Renal cortex interstitium (tissue), 11 donors: ENCODE measurements at regions not wholly inside any gene's neighbourhood (a gene's known extent, or its start where the extent isn't known, plus 50 kb on each side); places are given as distances from the start of the nearest gene placed in this dataset.

ENCODE experiments used
- DNase-seq, 11 donors: peaks; one replicate each; pipeline ENCODE4 v3.0.0-alpha.2; 2013; ENCODE audit warnings: low read depth in 9 of 11, low spot score in 4 of 11; ENCODE audit errors: extremely low read depth in 1 of 11

DNA sequence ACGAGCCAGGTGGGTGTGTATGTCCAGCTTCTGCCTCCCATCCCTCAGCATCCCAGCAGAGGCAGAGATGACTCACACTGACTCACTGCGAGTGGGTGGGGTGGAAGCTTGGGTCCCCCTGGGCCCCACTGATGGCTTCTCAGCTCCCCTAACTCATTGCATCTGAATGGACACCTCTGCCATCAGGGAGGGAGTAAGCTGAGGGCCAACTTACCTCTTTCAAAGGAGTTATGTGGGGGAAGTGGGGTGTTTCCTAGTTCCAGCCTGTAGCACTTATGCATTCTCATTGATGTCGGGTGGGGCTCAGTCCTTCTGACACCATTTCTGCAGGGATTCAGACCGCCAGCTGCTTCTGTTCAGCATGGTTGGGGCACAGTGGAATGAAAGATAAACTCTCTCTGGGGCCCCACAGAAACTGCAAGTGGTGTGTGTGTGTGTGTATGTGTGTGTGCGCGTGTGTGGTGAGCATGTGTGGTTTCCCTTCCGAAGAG, 1425.8 kb downstream of the TBC1D22A start:
- DNase-seq, result no peak

DNA sequence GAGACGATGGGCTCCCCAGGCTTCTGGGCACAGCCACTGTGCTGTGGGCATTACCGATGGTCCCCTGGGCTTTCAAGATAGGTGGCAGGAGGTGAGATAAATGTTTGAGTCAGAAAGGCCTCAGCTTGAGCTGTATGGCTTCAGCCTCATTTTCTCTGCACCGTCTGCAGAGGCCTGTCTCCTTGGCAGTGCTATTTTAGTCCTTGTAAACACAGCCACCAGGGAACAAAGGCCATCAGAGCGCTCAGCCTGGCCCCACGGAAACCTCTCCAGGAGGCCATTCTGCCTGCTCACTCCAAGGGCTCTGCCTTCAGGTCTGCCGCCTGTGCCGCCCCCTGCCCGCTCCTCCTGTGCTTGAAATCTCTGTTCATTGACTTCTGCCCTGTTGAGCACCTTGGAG, 1424.9 kb downstream of the TBC1D22A start:
- DNase-seq, result no peak

DNA sequence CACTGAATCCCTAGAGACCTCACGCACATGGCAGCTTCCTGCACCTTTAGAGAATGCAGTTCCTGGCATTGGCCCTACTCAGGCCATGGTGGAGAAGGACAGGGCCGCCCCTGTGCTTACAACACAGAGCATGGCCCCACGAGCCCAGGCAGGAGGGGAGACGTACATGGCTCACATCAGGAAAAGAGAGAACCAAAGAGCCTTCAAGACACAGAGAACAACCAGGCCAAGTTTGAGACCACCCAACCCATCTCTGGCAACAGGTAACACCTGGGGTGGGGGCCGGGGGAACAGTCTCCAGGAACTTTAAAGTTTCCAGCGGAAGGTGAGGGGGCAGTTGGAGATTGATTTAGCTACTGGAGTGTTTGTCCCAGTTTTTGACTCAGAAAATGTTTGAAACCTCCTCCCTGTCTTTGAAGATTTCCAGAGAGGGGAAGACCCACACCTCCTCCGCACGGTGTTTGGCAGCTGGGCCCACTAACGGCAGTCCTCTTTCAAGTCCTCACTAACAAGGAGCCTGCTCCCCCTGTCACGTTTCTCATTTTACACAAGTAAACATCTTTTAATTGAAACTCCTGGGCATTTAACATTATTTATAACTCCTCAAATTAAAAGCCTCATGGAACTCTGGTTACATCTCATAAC, 1423.8 kb downstream of the TBC1D22A start:
- DNase-seq, result no peak

DNA sequence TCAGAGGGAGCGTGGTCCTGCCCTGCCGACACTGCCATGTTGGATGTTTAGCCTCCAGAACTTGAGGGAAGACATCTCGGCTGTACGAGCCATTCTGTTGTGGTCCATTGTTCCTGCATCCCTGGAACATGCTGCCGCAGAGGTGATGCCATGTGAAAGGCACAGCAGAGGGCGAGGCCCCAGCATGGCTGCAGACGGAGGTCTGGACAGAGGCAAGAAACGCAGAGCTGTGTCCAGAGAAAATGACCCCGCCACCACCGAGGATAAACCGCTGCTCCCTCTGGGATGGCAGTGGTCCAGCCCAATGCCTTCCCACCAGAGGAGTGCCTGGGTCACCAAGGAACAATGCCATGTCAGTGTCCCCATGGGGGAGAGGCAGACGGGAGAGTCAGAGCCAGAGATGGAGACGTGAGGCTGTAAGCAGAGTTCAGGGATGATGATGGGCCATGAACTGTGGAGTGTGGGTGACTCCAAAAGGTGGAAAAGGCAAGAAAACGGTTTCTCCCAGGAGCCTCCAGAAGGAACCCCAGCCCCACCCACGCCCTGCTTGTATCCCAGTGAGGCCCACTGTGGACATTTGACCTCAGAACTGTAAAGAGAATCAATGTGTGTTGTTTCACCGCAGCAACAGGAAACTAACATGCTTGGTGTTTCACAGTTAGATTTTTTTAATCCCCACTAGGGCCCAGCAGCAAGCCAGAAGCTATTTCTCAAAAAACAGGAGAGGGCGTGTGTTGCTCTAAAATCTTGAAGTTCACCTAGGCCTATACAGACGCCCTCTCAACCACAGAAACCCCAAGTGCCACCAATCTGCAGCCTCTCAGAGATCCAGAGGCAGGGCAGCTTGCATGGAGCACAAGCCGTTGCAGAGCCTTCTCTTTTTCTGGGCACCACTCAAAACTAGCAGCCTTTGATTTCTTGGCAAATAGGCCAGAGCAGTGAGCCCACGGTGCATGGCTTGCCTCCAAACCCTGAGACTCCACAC, 1422.9 kb downstream of the TBC1D22A start:
- DNase-seq, result no peak

DNA sequence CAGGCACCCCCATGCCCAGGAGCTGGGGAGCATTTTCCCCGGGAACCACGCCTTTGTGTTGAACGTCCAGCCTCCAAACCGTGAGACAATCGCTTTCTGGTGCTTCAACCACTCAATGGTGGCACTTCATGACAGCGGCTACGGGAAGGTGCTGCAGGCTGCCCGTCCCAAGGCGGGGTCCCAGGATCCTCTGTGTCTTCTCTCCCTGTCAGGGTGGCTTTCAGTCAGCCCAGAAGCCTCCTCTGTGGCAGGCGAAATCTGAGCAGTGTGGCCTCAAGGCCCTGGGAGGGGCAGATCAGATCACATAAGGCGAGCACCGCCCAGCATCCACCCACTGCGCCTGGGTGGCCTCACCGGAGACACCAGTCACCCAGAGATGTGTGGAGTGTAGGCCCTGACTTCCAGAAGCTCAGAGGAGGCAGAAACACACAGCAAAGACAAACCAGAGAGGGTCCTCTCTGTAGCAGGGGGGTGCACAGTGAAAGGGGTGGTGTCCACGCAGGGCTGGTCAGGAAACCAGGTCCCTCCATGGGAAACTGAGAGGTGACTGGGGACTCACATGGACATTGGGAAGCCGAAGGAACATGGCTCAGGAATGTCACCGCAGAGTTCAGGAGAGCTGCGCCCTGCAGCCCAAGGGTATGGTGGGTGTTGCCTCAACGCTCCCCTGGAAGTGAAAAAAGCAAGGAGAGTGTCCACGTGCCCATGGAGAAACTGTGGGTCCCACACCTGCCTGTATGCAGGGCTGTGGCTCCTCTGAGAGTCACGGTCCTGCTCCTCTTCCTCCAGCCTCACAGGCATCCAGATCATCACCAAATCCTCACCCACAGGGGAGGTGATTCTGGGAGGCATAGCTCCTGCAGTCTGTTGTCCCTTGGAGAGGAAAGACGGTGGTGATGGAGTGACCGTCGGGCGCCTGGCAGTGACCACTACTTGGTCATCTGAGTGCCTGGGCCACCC, 1420.7 kb downstream of the TBC1D22A start:
- no peak for DNase-seq

DNA sequence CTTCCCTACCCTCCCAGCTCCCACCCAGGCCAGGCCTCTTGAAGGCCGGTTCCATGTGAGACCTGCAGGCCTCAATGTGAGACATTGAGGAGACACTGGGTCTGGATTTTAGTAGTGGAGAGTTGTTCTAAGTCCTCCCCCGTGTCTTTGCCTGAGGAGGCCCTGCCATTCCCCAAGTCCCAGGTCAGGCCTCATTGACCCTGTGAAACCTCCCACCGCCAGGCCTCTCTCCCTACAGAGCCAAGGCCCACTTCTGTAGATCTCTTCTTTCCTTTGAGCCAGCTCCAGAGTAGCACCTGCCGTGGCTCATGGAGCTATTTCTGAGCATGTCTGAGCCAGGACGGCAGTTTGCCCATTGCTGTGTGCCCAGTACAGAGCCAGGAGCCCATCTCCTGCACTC, 1419.6 kb downstream of the TBC1D22A start:
- no peak for DNase-seq

DNA sequence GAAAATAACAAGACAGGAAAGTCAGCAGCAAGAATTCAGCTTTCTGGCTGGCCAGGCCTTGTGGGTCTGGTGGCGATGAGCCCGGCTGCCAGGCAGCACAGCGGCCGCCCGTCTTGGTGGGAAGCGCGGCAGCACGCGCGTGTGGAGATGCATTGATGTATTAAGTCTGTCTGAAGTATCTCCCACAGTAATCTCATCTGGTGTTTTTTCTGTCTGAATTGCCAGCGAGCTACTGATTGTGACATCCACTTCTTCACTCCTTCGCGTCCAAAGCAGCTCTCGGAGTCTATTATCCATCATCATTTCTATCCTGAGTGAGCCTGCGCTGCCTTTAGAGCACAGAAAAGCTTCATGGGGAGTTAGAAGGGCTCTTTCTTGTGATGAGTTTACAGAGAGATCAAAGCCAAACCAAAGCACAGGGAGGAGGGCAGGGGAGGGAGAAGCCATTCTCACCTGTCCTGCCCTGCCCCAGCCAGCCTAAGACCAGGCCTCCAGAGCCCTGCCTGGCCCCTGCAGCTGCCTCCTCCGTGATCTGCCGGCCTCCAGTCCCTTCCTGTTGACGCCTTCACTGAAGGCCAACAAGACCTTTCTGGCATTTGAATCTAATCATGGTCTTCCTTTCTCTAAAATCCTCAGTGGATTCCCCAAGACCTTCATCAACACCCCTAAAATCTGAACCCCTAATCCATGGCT, 1419.0 kb downstream of the TBC1D22A start:
- no peak for DNase-seq

DNA sequence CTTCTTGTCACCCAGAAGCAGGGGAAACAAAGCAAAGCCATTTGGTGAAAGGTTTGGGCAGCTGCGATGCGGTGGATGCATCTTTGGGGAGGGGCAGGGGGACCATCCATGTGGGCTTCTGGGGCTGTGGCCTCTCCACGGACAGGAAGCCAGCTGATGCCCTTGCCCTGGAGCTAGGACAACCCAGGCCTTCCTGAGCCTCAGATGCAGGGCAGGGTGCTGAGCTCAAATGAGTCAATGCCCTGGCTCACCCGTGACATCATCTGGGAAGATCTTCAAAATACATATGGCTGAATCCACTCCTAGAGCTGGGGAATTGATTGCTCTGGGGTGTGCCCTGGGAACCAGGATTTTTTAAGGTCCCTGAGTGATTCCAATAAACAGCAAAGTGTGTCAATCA, 1418.2 kb downstream of the TBC1D22A start:
- no peak for DNase-seq

DNA sequence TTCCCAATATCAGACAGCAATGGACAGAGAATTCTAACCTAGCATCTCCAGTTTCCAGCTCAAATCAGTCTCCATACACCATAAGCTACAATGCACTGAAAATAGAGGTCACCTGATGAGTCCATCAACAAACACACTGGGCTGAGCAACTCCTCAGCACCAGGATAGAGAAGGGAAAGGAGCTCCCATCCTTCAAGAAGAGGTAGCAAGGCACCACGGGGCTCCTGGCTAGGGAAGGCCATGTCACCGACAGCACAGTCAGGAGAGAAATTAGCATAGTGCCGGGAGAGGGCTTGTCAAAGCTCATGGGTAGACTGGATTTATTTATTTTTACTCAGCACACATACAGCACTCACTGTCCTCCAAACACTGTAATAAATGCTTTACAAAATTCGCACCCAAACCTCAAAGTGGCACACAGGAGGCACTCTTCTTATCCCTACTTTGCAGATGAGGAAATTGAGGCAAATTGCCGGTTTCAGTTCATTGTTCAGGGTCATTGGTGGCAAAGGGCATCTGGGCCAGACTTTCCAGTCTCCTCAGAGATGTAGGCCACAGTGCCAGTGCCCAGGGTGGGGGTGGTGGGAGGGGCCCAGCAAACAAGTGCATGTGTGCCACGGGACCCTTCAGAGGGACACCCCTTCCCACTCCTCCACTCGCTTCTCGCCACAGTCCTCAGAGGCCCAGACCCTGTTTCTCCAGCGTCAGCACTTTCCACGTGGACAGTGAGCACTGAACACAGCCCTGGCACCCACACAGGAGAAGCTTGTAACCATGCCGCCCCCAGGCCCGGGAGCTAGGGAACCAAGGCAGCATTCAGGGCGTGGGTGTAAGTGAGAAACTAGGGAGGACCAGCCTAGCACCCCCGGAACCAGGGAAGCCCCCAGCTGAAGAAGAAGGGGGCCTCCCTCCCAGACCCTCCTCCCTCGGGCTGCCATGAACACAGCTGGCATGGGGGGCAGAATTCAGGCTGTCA, 1417.4 kb downstream of the TBC1D22A start:
- DNase-seq, result no peak

DNA sequence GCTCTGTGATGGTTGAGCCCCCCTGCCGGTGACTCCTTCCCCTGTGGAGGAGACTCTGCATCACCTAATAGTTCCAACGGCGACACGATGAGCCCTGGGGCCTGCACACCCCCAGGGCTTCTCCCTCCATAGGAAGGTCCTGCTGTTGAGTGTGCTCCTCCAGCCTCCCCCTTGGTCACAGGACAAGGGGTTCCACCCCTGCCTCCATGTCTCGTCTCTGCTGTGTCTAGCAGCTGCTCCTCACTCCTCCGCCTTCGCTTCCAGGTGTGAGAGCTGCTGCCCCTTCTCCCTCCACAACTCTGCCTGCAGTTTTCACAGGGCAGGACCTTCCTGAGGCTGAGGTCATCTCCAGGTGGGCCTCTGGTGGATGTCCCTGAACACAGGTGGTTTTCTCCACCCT, 1416.1 kb downstream of the TBC1D22A start:
- no peak for DNase-seq

DNA sequence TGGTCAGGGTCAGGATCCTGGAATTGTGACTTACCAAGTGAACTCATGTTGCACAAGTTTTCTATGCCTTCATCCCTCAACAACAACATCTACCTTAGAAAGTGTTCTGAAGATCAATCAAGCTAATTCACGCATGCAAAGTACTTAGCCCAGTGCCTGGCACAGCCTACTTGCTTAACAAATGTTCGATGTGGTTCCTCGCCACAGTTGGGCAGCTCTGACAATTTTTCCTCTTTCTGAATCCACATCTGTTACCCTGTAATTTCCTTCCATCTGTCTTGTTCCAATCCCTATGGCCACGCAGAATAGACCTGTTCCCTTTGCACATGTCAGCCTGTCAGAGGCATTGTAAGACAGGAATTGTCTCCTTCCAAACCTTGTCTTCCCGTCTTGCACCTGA, 1415.2 kb downstream of the TBC1D22A start:
- no peak for DNase-seq

DNA sequence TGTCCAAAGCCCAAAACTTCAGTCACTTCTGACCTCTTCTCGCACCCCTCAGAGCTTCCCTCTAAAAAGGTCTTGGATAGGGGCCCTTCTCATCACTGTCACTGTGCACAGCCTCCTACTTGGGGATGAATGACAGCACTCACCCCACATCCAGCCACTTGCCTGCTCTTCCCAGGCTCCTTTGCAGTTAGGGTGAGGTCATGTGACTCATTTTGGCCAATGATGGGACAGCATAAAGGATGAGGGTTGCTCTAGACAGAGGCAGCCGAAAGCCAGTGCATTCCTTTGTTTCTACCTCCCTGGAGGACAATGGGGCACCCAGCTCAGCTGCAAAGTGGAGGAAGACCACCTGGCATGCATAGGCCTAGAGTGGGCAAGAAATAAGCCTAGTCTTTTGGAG, 1413.3 kb downstream of the TBC1D22A start:
- DNase-seq, result no peak

DNA sequence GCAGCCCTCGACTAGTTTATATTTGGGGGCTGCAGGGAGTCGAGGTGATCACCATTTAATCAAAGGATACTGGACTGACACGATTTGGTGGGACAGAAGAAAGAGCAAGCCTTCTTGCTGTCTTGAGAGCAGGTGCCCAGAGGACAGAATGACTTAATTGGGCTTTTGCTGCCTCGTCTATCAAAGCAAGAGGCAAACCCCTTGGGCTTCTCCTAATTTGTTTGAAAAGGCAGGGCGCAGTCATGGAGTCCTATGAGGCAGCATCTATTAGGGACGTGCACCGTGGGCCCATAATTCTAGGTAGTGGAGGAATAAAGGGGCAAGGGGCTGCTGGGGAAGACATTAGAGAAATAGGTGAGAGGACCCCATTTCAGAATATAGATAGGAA, 1411.3 kb downstream of the TBC1D22A start:
- DNase-seq, result no peak

DNA sequence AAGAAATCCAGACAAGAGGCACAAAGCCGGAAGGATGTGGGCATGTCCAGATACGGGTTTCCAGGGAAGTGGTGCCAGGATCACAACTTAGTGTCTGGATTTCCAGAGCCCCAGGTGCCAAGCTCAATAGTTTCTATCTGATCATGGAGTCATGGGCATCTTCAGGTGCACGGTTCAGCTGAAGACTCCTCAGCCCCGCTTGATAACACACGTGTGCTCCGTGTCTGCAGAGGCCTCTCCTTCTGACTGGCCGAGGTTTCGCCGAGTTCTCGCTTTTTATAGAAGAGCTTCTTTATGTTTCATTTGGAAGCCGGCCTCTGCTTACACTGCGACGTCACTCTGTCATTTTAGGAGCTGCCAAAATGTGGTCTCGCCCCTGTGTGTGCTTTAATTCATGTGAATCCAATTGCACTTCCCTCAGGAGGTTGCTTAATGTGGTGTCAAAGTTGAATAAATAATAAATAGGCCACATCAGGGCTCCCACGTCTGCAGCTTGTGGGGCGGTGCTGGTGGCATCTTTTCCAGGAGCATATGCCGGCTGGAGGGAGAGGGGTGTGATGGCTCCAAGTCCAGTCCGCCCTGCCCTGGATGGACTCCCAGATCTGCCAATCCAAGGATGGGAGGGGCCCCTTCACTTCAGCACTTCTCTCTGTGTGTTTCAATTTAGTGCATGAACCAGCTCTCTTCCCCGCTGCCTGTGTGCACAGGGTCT, 1410.8 kb downstream of the TBC1D22A start:
- no peak for DNase-seq

DNA sequence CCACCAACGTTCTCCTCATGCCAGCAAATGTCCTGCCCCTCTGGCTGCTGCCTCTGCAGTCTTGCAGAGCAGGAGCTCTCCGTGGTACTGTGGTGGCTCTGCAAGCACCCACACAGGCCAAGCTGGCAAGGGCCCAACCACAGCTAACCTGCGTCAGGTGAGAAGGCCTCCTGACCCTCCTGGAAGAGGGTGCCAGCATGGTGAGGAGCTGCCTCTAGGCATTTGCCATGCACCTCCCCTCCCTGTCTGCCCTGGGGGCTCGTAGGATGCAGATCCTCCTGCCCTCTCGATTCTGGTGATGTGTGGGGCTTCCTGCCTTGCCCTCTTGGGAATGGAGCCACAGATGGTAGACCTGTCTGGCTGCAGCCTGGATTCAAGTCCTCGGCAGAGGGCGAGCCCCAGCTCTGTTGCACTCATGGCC, 1408.8 kb downstream of the TBC1D22A start:
- no peak for DNase-seq

DNA sequence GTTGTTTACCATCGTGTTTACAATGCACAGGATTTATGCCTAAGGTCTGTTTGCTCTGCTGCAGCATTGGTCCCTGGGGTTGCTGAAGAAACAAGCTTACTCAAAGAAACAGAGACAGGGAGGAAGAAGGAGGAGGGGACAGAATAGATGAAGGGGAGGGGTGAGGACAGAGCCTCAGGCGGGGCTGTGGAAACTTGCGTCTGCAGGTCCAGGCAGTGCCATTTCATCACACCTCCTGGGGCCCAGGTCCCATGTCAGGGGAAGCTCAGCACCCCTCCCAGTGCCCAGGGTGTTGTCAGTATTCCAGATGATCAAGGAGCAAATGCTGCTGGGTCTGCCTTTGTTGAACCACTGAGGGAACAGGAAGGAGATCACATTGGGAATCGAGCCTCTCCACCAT, 1406.8 kb downstream of the TBC1D22A start:
- no peak for DNase-seq

DNA sequence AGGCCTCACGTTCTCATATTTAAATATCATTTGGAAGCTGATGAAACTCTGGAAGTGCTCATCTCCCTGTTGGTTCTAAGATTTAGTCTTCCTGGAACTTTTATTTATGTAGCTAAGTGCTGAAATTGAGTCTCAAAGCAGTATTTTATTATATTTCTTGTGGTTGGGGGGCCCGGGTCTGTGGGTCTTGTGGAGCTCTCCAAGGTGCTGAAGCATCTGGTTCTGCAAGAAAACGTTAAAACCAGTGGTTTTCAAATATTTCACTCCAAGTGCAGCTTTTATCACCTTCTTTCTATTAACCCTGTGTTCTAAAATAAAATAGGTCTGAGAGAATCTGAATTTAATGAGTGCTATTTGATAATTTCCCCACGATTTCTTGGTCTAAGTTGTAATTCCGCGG, 1404.8 kb downstream of the TBC1D22A start:
- peak in 2 of 11 donors; percentile 42 to 48 for DNase-seq
